ENCODE measurements at regions not wholly inside any gene's neighbourhood (a gene's known extent, or its start where the extent isn't known, plus 50 kb on each side); places are given as distances from the start of the nearest gene placed in this dataset.

DNA sequence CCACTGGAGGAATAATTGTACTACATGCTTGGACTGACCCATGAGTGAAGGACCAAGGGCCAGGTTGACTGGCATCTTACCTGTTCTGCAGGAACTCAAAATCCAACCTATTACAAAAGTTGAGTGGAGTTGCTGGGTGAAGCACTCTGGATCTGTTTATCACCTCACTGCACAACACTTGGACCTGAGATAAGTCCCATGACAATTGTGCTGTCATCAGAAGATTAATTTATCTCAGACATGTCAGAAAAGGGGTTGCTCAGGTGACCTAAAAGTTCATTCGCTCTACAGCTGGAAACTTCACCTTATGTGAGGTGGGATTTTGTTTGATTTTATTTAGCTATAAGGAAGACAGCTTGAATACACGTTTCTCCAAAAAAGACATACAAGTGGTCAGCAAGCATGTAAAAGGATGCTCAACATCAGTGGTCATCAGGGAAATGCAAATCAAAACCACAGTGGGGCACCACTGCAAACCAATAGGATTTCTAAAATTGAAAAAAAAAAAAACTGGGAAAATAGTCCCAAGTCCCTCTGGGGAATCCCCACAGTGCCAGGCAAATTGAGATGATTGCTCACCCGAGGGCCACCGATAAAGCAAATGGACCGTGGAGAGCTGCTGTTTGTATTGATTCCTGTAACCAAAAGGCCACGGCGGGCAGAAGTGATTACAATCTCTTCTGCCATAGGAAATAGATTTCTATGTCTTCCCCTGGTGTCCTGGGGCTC lies 65.8 kb upstream of the SLC35F5 start (continued):
- no peak for TF ChIP-seq HMG20B (CRISPR knock-in tag; IDR thresholded peaks at IDR 0.05)
- no peak for TF ChIP-seq EWSR1 (IDR thresholded peaks at IDR 0.05; ENCODE audit: borderline replicate concordance, low read depth, partially characterized antibody)
- no peak for TF ChIP-seq SPI1 (IDR thresholded peaks at IDR 0.05; ENCODE audit: borderline replicate concordance, low read depth, low read length)
- no peak for TF ChIP-seq U2AF1 (optimal IDR thresholded peaks at IDR 0.05; ENCODE audit: low read depth, low read length)
- TF ChIP-seq LCOR (CRISPR knock-in tag; IDR thresholded peaks at IDR 0.05), result no peak
- no peak for TF ChIP-seq KAT8 (IDR thresholded peaks at IDR 0.05; ENCODE audit: low read depth)
- peak; percentile 79 for TF ChIP-seq NCOR1 (IDR thresholded peaks at IDR 0.05)
- TF ChIP-seq CBFA2T2 (conservative IDR thresholded peaks at IDR 0.05), result peak; percentile 76
- TF ChIP-seq FOSL1 (tag; conservative IDR thresholded peaks at IDR 0.05), result peak; percentile 49; the same call in 1 of the 2 replicates
- no peak for TF ChIP-seq ZFP36 (IDR thresholded peaks at IDR 0.05; ENCODE audit: low read depth, low read length, partially characterized antibody)
- TF ChIP-seq DPF2 (IDR thresholded peaks at IDR 0.05), result peak; percentile 65
- TF ChIP-seq TRIM24 (IDR thresholded peaks at IDR 0.05), result peak in 1 of 2 experiments; percentile 38; a peak in 1 of 4 replicates
- no peak for TF ChIP-seq RBM34 (IDR thresholded peaks at IDR 0.05; ENCODE audit: borderline replicate concordance, insufficient read depth, low read length)
- peak; percentile 81 for TF ChIP-seq CCNT2 (IDR thresholded peaks at IDR 0.05; ENCODE audit: borderline replicate concordance, extremely low read depth, insufficient read length, low read depth, low read length)
- TF ChIP-seq TAF1 (IDR thresholded peaks at IDR 0.05; ENCODE audit: control insufficient read depth, extremely low read depth, insufficient read depth, low read length, severe bottlenecking), result no peak
- TF ChIP-seq MTA2 (IDR thresholded peaks at IDR 0.05; ENCODE audit: low read depth), result peak; percentile 64
- TF ChIP-seq ZNF232 (CRISPR knock-in tag; IDR thresholded peaks at IDR 0.05), result no peak
- no peak for TF ChIP-seq E2F3 (CRISPR knock-in tag; IDR thresholded peaks at IDR 0.05)
- no peak for TF ChIP-seq DIDO1 (tag; IDR thresholded peaks at IDR 0.05; ENCODE audit: low read depth)
- TF ChIP-seq FOXM1 (IDR thresholded peaks at IDR 0.05; ENCODE audit: low read depth), result peak; percentile 32; the same call in 1 of the 2 replicates
- no peak for TF ChIP-seq FOXM1 (CRISPR knock-in tag; IDR thresholded peaks at IDR 0.05; ENCODE audit: low read depth)
- peak; percentile 54 for TF ChIP-seq RFX1 (IDR thresholded peaks at IDR 0.05)
- TF ChIP-seq, protein P1, sequence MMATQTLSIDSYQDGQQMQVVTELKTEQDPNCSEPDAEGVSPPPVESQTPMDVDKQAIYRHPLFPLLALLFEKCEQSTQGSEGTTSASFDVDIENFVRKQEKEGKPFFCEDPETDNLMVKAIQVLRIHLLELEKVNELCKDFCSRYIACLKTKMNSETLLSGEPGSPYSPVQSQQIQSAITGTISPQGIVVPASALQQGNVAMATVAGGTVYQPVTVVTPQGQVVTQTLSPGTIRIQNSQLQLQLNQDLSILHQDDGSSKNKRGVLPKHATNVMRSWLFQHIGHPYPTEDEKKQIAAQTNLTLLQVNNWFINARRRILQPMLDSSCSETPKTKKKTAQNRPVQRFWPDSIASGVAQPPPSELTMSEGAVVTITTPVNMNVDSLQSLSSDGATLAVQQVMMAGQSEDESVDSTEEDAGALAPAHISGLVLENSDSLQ (IDR thresholded peaks at IDR 0.05), result peak; percentile 83
- no peak for TF ChIP-seq ARID2 (IDR thresholded peaks at IDR 0.05)
- no peak for TF ChIP-seq YBX1 (IDR thresholded peaks at IDR 0.05)
- no peak for TF ChIP-seq NRF1 (conservative IDR thresholded peaks at IDR 0.05 in 1 of 2, IDR thresholded peaks at IDR 0.05 in 1 of 2)
- TF ChIP-seq KDM1A (IDR thresholded peaks at IDR 0.05), result no peak
- no peak for TF ChIP-seq PCBP1 (IDR thresholded peaks at IDR 0.05; ENCODE audit: low read depth, low read length, poor library complexity, severe bottlenecking)
- peak; percentile 84 for TF ChIP-seq TEAD4 (IDR thresholded peaks at IDR 0.05; ENCODE audit: low read length)
- TF ChIP-seq TEAD4 (CRISPR knock-in tag; IDR thresholded peaks at IDR 0.05; ENCODE audit: borderline replicate concordance), result no peak
- no peak for TF ChIP-seq SRSF3 (IDR thresholded peaks at IDR 0.05; ENCODE audit: insufficient read depth, low read length)
- TF ChIP-seq IFI16 (CRISPR knock-in tag; IDR thresholded peaks at IDR 0.05), result no peak
